OCI-LY1 (cell line): ENCODE measurements at regions not wholly inside any gene's neighbourhood (a gene's known extent, or its start where the extent isn't known, plus 50 kb on each side); places are given as distances from the start of the nearest gene placed in this dataset.

ENCODE experiments used
- EZH2 ChIP-seq: fragments of 200-600 bp; sonication (generic), shearing (Covaris generic); IDR thresholded peaks from 2 replicates; pipeline ENCODE4 v1.8.0; 2017; ENCODE audit warnings: borderline replicate concordance, mixed run types, mild to moderate bottlenecking, antibody characterized with exemption, low read length, moderate library complexity, mixed read lengths
- TF ChIP-seq, protein P1 (sequence below): fragments of 200-600 bp; sonication (generic), shearing (Covaris generic); IDR thresholded peaks from 2 replicates; pipeline ENCODE4 v1.5.1; 2017; ENCODE audit warnings: mild to moderate bottlenecking, antibody characterized with exemption, low read length, moderate library complexity, mixed read lengths

DNA sequence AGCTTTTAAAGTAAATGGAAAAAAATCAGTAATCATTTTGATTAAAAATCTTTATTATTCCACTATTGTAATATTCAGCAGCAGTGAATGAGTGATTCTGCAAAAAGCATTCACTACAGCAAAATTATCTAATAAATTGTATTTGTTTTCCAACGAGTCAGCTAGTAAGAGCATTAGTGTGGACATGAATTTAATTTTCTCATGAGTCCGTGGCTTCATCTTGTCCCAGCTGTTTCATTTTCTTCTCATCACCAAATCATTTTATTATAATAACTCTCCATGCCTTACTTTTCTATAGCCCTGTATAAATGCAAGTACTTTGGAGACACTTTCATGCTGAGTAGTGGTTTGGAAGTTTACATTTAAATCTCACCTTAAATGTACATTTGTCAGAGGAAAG lies 66.2 kb downstream of the FANCF start:
- TF ChIP-seq, protein P1, sequence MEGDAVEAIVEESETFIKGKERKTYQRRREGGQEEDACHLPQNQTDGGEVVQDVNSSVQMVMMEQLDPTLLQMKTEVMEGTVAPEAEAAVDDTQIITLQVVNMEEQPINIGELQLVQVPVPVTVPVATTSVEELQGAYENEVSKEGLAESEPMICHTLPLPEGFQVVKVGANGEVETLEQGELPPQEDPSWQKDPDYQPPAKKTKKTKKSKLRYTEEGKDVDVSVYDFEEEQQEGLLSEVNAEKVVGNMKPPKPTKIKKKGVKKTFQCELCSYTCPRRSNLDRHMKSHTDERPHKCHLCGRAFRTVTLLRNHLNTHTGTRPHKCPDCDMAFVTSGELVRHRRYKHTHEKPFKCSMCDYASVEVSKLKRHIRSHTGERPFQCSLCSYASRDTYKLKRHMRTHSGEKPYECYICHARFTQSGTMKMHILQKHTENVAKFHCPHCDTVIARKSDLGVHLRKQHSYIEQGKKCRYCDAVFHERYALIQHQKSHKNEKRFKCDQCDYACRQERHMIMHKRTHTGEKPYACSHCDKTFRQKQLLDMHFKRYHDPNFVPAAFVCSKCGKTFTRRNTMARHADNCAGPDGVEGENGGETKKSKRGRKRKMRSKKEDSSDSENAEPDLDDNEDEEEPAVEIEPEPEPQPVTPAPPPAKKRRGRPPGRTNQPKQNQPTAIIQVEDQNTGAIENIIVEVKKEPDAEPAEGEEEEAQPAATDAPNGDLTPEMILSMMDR: no peak
- no peak for TF ChIP-seq EZH2
